ENCODE measurements at regions not wholly inside any gene's neighbourhood (a gene's known extent, or its start where the extent isn't known, plus 50 kb on each side); places are given as distances from the start of the nearest gene placed in this dataset.

- TF ChIP-seq CTCF (conservative IDR thresholded peaks at IDR 0.05; ENCODE audit: low read depth, low read length): no peak
- Histone ChIP-seq H3K79me2 (ENCODE audit: insufficient read depth, low read depth) (no peaks in the 10 kb centered on the region), H4K20me1 (ENCODE audit: insufficient read depth) (no peaks in the 10 kb centered on the region), H2AFZ (ENCODE audit: low read depth) (no peak overlapping the region), H3K4me1 (ENCODE audit: low read depth, poor library complexity, severe bottlenecking) (no peaks in the 10 kb centered on the region), H3K36me3 (ENCODE audit: insufficient read depth) (no peaks in the 10 kb centered on the region), H3K4me3 (IDR thresholded peaks at IDR 0.05; ENCODE audit: insufficient read depth, low read depth, low read length) (no peak overlapping the region), H3K27me3 (ENCODE audit: insufficient read depth, low read depth) (no peaks in the 10 kb centered on the region), H3K9ac (no peak overlapping the region), H3K27ac (no peak overlapping the region), H3K4me2 (no peak overlapping the region)
Observed at GRCh38 chr14:89088530-89088929, 264.1 kb downstream of the TTC8 start.

- Histone ChIP-seq H3K4me2 (no peak overlapping the region), H3K4me3 (IDR thresholded peaks at IDR 0.05; ENCODE audit: insufficient read depth, low read depth, low read length) (no peak overlapping the region), H2AFZ (ENCODE audit: low read depth) (no peak overlapping the region), H4K20me1 (ENCODE audit: insufficient read depth) (no peaks in the 10 kb centered on the region), H3K36me3 (ENCODE audit: insufficient read depth) (no peaks in the 10 kb centered on the region), H3K9ac (no peak overlapping the region), H3K79me2 (ENCODE audit: insufficient read depth, low read depth) (no peaks in the 10 kb centered on the region), H3K4me1 (ENCODE audit: low read depth, poor library complexity, severe bottlenecking) (no peaks in the 10 kb centered on the region), H3K27ac (no peak overlapping the region), H3K27me3 (ENCODE audit: insufficient read depth, low read depth) (no peaks in the 10 kb centered on the region)
- no peak for TF ChIP-seq CTCF (conservative IDR thresholded peaks at IDR 0.05; ENCODE audit: low read depth, low read length)
Observed at GRCh38 chr14:89089330-89089729, 264.9 kb downstream of the TTC8 start.

GRCh38 chr14:89091781-89092180 lies 267.3 kb downstream of the TTC8 start:
- no peak overlapping the region for H3K27ac ChIP-seq
- H3K4me3 ChIP-seq (IDR thresholded peaks at IDR 0.05; ENCODE audit: insufficient read depth, low read depth, low read length): no peak overlapping the region
- H3K4me1 ChIP-seq (ENCODE audit: low read depth, poor library complexity, severe bottlenecking): no peaks in the 10 kb centered on the region
- H3K36me3 ChIP-seq (ENCODE audit: insufficient read depth): no peaks in the 10 kb centered on the region
- no peaks in the 10 kb centered on the region for H4K20me1 ChIP-seq (ENCODE audit: insufficient read depth)
- TF ChIP-seq CTCF (conservative IDR thresholded peaks at IDR 0.05; ENCODE audit: low read depth, low read length): no peak
- no peaks in the 10 kb centered on the region for H3K27me3 ChIP-seq (ENCODE audit: insufficient read depth, low read depth)
- H3K9ac ChIP-seq: no peak overlapping the region
- H2AFZ ChIP-seq (ENCODE audit: low read depth): no peak overlapping the region
- H3K79me2 ChIP-seq (ENCODE audit: insufficient read depth, low read depth): no peaks in the 10 kb centered on the region
- no peak overlapping the region for H3K4me2 ChIP-seq

- H3K4me2 ChIP-seq: no peak overlapping the region
- no peaks in the 10 kb centered on the region for H4K20me1 ChIP-seq (ENCODE audit: insufficient read depth)
- H3K4me3 ChIP-seq (IDR thresholded peaks at IDR 0.05; ENCODE audit: insufficient read depth, low read depth, low read length): no peak overlapping the region
- H3K27ac ChIP-seq: no peak overlapping the region
- TF ChIP-seq CTCF (conservative IDR thresholded peaks at IDR 0.05; ENCODE audit: low read depth, low read length): no peak
- no peaks in the 10 kb centered on the region for H3K4me1 ChIP-seq (ENCODE audit: low read depth, poor library complexity, severe bottlenecking)
- no peaks in the 10 kb centered on the region for H3K36me3 ChIP-seq (ENCODE audit: insufficient read depth)
- H3K79me2 ChIP-seq (ENCODE audit: insufficient read depth, low read depth): no peaks in the 10 kb centered on the region
- H2AFZ ChIP-seq (ENCODE audit: low read depth): no peak overlapping the region
- no peaks in the 10 kb centered on the region for H3K27me3 ChIP-seq (ENCODE audit: insufficient read depth, low read depth)
- H3K9ac ChIP-seq: no peak overlapping the region
Observed at GRCh38 chr14:89093083-89093730, 268.8 kb downstream of the TTC8 start.
